HEK293 (cell line): ENCODE measurements at regions not wholly inside any gene's neighbourhood (a gene's known extent, or its start where the extent isn't known, plus 50 kb on each side); places are given as distances from the start of the nearest gene placed in this dataset.
"Not testable (repeated sequence)": the region's sequence is repeated elsewhere in the genome, so short reads cannot be mapped to it uniquely, and the experiment has no call there.

Source experiments
- CTCF ChIA-PET: fragments of 350-600 bp; formaldehyde crosslinking; extraction: SDS; loops from one replicate; lab custom pipeline; 2021; ENCODE audit warnings: antibody characterized with exemption; lab: Yijun Ruan, JAX
- POLR2A ChIA-PET: fragments of 300-600 bp; formaldehyde crosslinking; extraction: SDS; loops from one replicate; lab custom pipeline; 2020; ENCODE audit warnings: antibody characterized with exemption, inconsistent platforms; lab: Yijun Ruan, JAX
- H3K27ac ChIP-seq: fragments of 200-500 bp; sonication (Bioruptor generic); 2 replicates; pipeline ENCODE4 v1.5.1; 2014; ENCODE audit warnings: low read depth, low read length, control low read depth, inconsistent platforms; ENCODE audit errors: extremely low read depth
- H3K36me3 ChIP-seq, 2 experiments: fragments of 200-500 bp in 1 of 2; sonication (Bioruptor generic) in 1 of 2; 1 replicate in 1 of 2; 2 replicates in 1 of 2; pipeline ENCODE4 v1.5.1; 2014 to 2017; ENCODE audit warnings: inconsistent platforms in 2 of 2, low read length in 2 of 2; ENCODE audit not compliant: control insufficient read depth in 2 of 2, insufficient read depth in 1 of 2
- H3K4me1 ChIP-seq: fragments of 200-500 bp; sonication (Bioruptor generic); 2 replicates; pipeline ENCODE4 v1.5.1; 2014; ENCODE audit warnings: mild to moderate bottlenecking, low read length, inconsistent platforms; ENCODE audit not compliant: control insufficient read depth, insufficient read depth
- H3K4me3 ChIP-seq: 2 replicates; pipeline ENCODE4 v1.5.1; 2011; ENCODE audit warnings: low read depth, mild to moderate bottlenecking, control low read depth, low read length, moderate library complexity
- H3K9me3 ChIP-seq: fragments of 200-500 bp; sonication (Bioruptor generic); 2 replicates; pipeline ENCODE4 v1.5.1; 2014; ENCODE audit warnings: low read depth, low read length, inconsistent platforms; ENCODE audit not compliant: control insufficient read depth, insufficient read depth
- EGR2 ChIP-seq: fragments of 450-650 bp; formaldehyde crosslinking; IDR thresholded peaks from 2 replicates; pipeline ENCODE4 v1.5.1; 2016; ENCODE audit warnings: low read depth, missing biosample characterization, missing genetic modification characterization
- ELK4 ChIP-seq: IDR thresholded peaks from 2 replicates; pipeline ENCODE4 v1.6.1; 2011; ENCODE audit warnings: mild to moderate bottlenecking, low read depth, low read length, borderline replicate concordance
- HOXC10 ChIP-seq: sonication (generic); formaldehyde crosslinking; IDR thresholded peaks from 2 replicates; pipeline ENCODE4 v1.8.1; 2023; ENCODE audit warnings: mild to moderate bottlenecking, missing genetic modification reagents
- IKZF3 ChIP-seq: fragments of 450-650 bp; IDR thresholded peaks from 2 replicates; pipeline ENCODE4 v1.5.0; 2018; ENCODE audit warnings: missing biosample characterization, mild to moderate bottlenecking, missing genetic modification characterization, moderate library complexity
- OSR2 ChIP-seq: fragments of 450-650 bp; formaldehyde crosslinking; IDR thresholded peaks from 2 replicates; pipeline ENCODE4 v1.5.1; 2016; ENCODE audit warnings: missing biosample characterization, missing genetic modification characterization
- RBAK ChIP-seq: fragments of 450-650 bp; formaldehyde crosslinking; IDR thresholded peaks from 2 replicates; pipeline ENCODE4 v1.5.1; 2016; ENCODE audit warnings: missing biosample characterization, missing genetic modification characterization
- SALL2 ChIP-seq: fragments of 450-650 bp; formaldehyde crosslinking; IDR thresholded peaks from 2 replicates; pipeline ENCODE4 v1.5.0; 2017; ENCODE audit warnings: missing biosample characterization, mild to moderate bottlenecking, missing genetic modification characterization, borderline replicate concordance
- TRIM28 ChIP-seq: IDR thresholded peaks from 2 replicates; pipeline ENCODE4 v1.6.1; 2011; ENCODE audit warnings: low read length, control low read depth, borderline replicate concordance
- ZFP37 ChIP-seq: fragments of 450-650 bp; formaldehyde crosslinking; IDR thresholded peaks from 2 replicates; pipeline ENCODE4 v1.5.1; 2016; ENCODE audit warnings: missing biosample characterization, missing genetic modification characterization
- ZFP69B ChIP-seq: fragments of 450-650 bp; formaldehyde crosslinking; IDR thresholded peaks from 2 replicates; pipeline ENCODE4 v1.5.1; 2016; ENCODE audit warnings: missing biosample characterization, missing genetic modification characterization
- ZIC2 ChIP-seq: fragments of 450-650 bp; formaldehyde crosslinking; IDR thresholded peaks from 2 replicates; pipeline ENCODE4 v1.5.1; 2016; ENCODE audit warnings: missing biosample characterization, missing genetic modification characterization
- ZNF133 ChIP-seq: fragments of 450-650 bp; formaldehyde crosslinking; IDR thresholded peaks from 2 replicates; pipeline ENCODE4 v1.5.1; 2016; ENCODE audit warnings: missing biosample characterization, missing genetic modification characterization
- ZNF146 ChIP-seq: fragments of 450-650 bp; formaldehyde crosslinking; IDR thresholded peaks from 2 replicates; pipeline ENCODE4 v1.5.1; 2016; ENCODE audit warnings: missing biosample characterization, missing genetic modification characterization
- ZNF175 ChIP-seq: fragments of 450-650 bp; formaldehyde crosslinking; IDR thresholded peaks from 2 replicates; pipeline ENCODE4 v1.5.1; 2016; ENCODE audit warnings: missing biosample characterization, missing genetic modification characterization
- ZNF202 ChIP-seq: fragments of 450-650 bp; formaldehyde crosslinking; IDR thresholded peaks from 2 replicates; pipeline ENCODE4 v1.5.1; 2016; ENCODE audit warnings: missing biosample characterization, missing genetic modification characterization, borderline replicate concordance
- ZNF223 ChIP-seq: fragments of 450-650 bp; formaldehyde crosslinking; IDR thresholded peaks from 2 replicates; pipeline ENCODE4 v1.5.1; 2016; ENCODE audit warnings: missing biosample characterization, missing genetic modification characterization
- ZNF433 ChIP-seq: fragments of 450-650 bp; formaldehyde crosslinking; IDR thresholded peaks from 2 replicates; pipeline ENCODE4 v1.5.1; 2016; ENCODE audit warnings: missing biosample characterization, missing genetic modification characterization, low read depth
- ZNF449 ChIP-seq: fragments of 450-650 bp; formaldehyde crosslinking; IDR thresholded peaks from 2 replicates; pipeline ENCODE4 v1.5.1; 2017; ENCODE audit warnings: missing biosample characterization, mild to moderate bottlenecking, missing genetic modification characterization, moderate library complexity
- ZNF561 ChIP-seq: fragments of 450-650 bp; IDR thresholded peaks from 2 replicates; pipeline ENCODE4 v1.5.1; 2018; ENCODE audit warnings: missing biosample characterization, missing genetic modification characterization, borderline replicate concordance
- ZNF623 ChIP-seq: fragments of 450-650 bp; formaldehyde crosslinking; IDR thresholded peaks from 2 replicates; pipeline ENCODE4 v1.5.1; 2016; ENCODE audit warnings: missing biosample characterization, missing genetic modification characterization
- ZNF677 ChIP-seq: fragments of 450-650 bp; IDR thresholded peaks from 2 replicates; pipeline ENCODE4 v1.5.0; 2018; ENCODE audit warnings: missing biosample characterization, mild to moderate bottlenecking, missing genetic modification characterization, moderate library complexity
- ZNF791 ChIP-seq: fragments of 450-650 bp; formaldehyde crosslinking; IDR thresholded peaks from 2 replicates; pipeline ENCODE4 v1.5.1; 2016; ENCODE audit warnings: missing biosample characterization, missing genetic modification characterization
- ZNF837 ChIP-seq: fragments of 450-650 bp; formaldehyde crosslinking; IDR thresholded peaks from 2 replicates; pipeline ENCODE4 v1.5.1; 2016; ENCODE audit warnings: missing biosample characterization, missing genetic modification characterization
- ZSCAN23 ChIP-seq: fragments of 450-650 bp; formaldehyde crosslinking; IDR thresholded peaks from 2 replicates; pipeline ENCODE4 v1.5.1; 2016; ENCODE audit warnings: missing biosample characterization, missing genetic modification characterization

GRCh38 chr7:136371409-136371808, 394.2 kb upstream of the MTPN start:
- peak; percentile 58 for TF ChIP-seq ZNF146 (tag by site-specific recombination)
- CTCF ChIA-PET: not testable (repeated sequence)

GRCh38 chr7:136370137-136370536, 393.0 kb upstream of the MTPN start:
- Histone ChIP-seq H3K4me1 (no peaks in the 10 kb centered on the region), H3K27ac (no peak overlapping the region), H3K9me3 (no peaks in the 10 kb centered on the region), H3K36me3 (no peaks in the 10 kb centered on the region), H3K4me3 (no peak overlapping the region)
- CTCF ChIA-PET: no interaction called here
- POLR2A ChIA-PET: no interaction called here
- TF ChIP-seq ZNF433: no peak
- TF ChIP-seq ELK4: no peak
- no peak for TF ChIP-seq ZSCAN23 (tag by site-specific recombination)
- TF ChIP-seq HOXC10: no peak
- TF ChIP-seq SALL2 (tag by site-specific recombination): no peak
- no peak for TF ChIP-seq ZNF175

More at GRCh38 chr7:136371409-136371808, 394.2 kb upstream of the MTPN start:
- H3K4me1 ChIP-seq, H3K27ac ChIP-seq, H3K36me3 ChIP-seq, H3K9me3 ChIP-seq, H3K4me3 ChIP-seq, POLR2A ChIA-PET: not testable (repeated sequence)

- Histone ChIP-seq H3K9me3 (no peaks in the 10 kb centered on the region), H3K4me1 (no peaks in the 10 kb centered on the region), H3K27ac (no peak overlapping the region), H3K4me3 (no peak overlapping the region), H3K36me3 (no peaks in the 10 kb centered on the region)
- POLR2A ChIA-PET: no interaction called here
- TF ChIP-seq IKZF3 (tag by site-specific recombination) (no peak), ZNF561 (tag by site-specific recombination) (no peak), OSR2 (tag by site-specific recombination) (no peak), ZNF677 (tag by site-specific recombination) (no peak), ZFP37 (tag by site-specific recombination) (no peak), ZNF449 (tag by site-specific recombination) (no peak)
- CTCF ChIA-PET: no interaction called here
These were observed 392.1 kb upstream of the MTPN start for GRCh38 chr7:136369225-136369624.

- no peaks in the 10 kb centered on the region for H3K4me1 ChIP-seq
- no peaks in the 10 kb centered on the region for H3K9me3 ChIP-seq
These were observed 382.3 kb upstream of the MTPN start for GRCh38 chr7:136359333-136359903.

More at GRCh38 chr7:136359333-136359903, 382.3 kb upstream of the MTPN start:
- TF ChIP-seq ZFP69B (tag by site-specific recombination): no peak
- no peak for TF ChIP-seq EGR2 (tag by site-specific recombination)
- TF ChIP-seq ZNF837 (tag by site-specific recombination): no peak
- TF ChIP-seq ZNF133 (tag by site-specific recombination): no peak
- no peak for TF ChIP-seq ZNF223 (tag by site-specific recombination)
- TF ChIP-seq ZNF202 (tag by site-specific recombination): no peak
- no peak for TF ChIP-seq ZFP37 (tag by site-specific recombination)
- TF ChIP-seq ZIC2 (tag by site-specific recombination): no peak
- no peak for TF ChIP-seq ZNF791
- TF ChIP-seq TRIM28: no peak
- TF ChIP-seq ZNF623 (tag by site-specific recombination): no peak
- TF ChIP-seq RBAK (tag by site-specific recombination): no peak
- no peak overlapping the region for H3K27ac ChIP-seq
- CTCF ChIA-PET: no interaction called here
- H3K36me3 ChIP-seq: no peaks in the 10 kb centered on the region
- H3K4me3 ChIP-seq: no peak overlapping the region
- POLR2A ChIA-PET: no interaction called here
